ENCODE measurements at regions not wholly inside any gene's neighbourhood (a gene's known extent, or its start where the extent isn't known, plus 50 kb on each side); places are given as distances from the start of the nearest gene placed in this dataset.
"Not testable (repeated sequence)": the region's sequence is repeated elsewhere in the genome, so short reads cannot be mapped to it uniquely, and the experiment has no call there.

DNA sequence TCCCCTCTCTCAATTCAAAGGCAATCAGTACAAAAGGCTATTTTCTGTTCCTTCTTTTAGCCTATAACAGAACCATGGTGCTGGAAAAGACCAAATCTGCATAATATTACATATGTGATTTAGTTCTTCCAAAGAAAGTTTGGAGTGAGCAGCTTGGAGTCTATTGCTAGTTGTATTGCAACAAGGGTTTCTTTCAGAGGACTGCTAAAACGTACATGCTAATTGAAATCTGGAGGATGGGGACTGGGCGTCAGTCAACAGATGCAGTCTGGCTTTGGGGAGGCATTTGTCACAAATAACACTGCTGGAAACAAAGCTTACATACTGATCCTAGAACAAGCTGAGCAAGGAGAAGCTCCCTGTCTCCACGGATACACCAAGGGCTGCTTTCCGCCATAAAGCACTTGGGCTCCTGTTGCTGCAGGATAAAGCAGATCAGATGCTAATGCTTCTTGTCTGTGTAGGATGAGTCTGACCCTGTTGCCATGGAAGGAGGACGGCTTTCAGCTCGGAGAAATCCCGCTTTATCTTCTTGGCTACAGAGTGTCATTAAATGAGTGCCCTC, 883.5 kb downstream of the SORCS1 start:
- DNase-seq = no peak

DNA sequence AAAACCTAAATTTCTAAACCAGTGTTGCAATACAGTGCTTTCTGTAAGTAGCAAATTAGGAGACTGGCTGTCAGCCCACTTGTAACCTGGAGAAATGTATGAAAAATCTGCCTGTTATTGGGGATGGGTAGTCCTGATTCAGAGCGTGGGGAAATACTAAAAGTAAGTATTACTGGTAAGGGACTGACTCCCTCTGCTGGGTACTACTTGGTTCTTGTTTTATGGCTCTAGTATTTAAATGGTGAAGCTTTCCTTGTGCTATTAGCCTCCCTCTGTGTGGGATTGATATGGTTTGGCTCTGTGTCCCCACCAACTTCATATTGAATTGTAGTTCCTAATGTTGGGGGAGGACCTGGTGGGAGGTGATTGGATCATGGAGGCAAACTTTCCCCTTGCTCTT, 886.1 kb downstream of the SORCS1 start:
- no peak for DNase-seq

DNA sequence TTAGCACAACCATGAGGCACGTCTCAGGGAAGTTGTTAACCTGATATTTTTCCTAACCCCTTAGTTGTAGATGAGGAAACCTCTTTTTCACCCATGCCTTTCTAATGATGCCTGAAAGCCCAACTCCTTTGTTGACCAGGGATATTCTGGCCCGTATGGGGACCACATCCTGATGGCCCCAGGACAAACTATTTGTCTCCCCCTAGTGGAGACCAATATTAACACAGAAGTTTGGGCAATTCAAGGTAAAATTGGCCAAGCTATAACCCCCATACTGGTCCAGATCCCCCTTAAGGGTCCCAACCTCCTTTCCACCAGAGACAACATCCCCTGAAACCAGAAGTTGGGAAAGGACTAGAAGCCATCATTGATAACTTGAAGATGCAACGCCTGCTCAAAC, 893.3 kb downstream of the SORCS1 start:
- DNase-seq = no peak

DNA sequence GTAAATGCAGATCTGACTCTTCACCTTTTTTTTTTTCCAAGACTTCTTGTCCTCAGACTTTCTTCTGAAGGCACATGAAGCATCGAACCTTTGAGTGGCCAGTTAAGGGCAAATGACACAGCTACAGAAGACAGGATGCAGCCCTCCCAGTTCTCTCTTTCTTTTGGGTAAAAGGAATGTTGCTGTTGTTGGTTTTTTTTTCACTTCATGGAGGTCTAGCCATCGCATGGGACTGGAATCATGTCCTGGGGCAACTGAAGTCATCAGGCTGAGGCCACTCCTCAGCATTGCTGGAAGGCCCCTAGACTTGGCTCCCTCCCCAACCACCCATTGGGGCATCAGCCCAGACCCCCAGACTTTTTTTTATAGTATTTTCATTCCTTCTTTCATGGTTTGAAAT, 896.5 kb downstream of the SORCS1 start:
- no peak for DNase-seq

DNA sequence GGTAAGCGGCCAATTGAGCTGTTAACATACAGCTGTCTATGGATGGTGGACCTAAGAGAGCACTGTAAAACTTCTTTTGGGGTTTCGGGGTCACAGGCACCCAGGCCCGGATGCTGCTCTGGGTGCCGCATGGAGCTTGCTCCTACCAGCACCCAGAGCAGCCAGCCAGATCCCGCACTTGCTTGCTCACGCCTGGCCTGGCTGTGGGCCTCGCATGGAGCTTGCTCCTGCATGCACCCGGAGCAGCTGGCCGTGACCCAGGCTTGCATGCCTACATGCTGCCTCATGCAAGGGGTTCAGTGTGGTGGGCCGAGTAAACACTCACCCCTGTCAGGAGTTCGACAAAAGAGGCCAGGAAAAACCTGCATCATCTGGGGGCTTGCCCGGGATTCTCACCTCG, 896.9 kb downstream of the SORCS1 start:
- no peak for DNase-seq

DNA sequence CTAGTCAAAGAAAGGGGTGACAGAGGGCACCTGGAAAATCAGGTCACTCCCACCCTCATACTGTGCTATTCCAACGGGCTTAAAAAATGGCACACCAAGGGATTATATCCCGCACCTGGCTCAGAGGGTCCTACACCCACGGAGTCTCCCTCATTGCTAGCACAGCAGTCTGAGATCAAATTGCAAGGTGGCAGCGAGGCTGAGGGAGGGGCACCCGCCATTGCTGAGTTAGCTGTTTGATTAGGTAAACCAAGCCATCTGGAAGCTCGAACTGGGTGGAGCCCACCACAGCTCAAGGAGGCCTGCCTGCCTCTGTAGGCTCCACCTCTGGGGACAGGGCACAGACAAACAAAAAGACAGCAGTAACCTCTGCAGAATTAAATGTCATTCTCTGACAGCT, 907.1 kb downstream of the SORCS1 start:
- not testable (repeated sequence) for DNase-seq

DNA sequence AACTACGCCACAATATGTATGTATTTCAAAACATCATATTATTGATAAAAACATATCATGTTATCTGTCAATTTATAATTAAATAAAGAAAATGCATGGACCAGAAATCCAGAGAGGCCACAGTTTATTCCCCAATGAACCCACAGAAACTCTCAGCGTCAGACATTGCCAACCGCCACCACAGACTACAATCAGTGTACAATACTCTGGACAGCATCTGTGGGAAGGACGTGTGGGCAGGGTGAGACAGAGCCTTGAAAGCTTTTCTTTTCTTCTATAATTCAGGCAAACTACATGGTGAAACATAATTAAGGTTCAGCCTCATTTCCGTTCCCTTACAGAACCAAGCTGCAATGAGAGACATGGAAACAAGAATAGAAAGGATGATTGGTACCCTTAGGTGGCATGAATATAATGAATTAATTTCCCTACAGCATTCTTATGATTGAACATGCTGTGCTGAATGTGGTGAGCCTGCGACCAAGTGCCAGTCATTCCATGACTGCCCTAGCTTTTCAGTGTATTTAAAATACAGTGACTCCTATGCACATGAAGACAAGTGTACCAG, 909.3 kb downstream of the SORCS1 start:
- DNase-seq = no peak

DNA sequence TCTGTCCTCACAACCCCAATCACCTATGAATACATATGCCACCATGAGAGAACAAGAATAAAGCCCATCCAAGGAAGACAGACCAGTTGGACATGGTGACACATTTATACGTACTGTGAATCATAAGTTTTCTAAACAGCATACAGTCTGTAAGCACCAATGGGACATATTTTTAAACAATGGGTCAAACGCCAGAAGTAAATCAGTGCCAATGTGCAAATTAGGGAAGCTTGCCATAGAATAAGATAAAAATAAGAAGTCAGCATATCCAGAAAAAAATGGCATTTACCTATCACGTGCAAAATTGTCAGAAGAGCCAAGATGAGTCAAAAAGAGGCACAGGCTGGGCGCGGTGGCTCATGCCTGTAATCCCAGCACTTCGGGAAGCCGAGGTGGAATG, 910.4 kb downstream of the SORCS1 start:
- no peak for DNase-seq

DNA sequence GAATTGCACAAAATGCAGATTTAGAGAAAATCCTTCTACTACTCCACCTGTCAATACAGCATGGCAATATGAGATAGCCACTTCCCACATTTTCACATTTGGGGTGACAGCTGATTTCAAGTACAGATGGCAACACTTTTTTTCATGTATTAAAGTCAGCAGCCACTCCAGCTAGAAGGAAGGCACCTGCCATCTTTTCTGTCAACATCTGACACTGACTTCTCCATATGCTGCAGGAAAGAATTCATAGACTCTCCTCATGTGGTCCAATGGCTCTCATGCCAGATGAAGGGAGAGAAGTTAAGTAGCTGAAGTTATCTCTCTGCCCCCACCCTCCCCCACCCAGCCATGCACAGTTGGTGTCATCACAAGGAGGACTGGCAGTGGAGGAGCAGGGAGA, 912.0 kb downstream of the SORCS1 start:
- DNase-seq = no peak

DNA sequence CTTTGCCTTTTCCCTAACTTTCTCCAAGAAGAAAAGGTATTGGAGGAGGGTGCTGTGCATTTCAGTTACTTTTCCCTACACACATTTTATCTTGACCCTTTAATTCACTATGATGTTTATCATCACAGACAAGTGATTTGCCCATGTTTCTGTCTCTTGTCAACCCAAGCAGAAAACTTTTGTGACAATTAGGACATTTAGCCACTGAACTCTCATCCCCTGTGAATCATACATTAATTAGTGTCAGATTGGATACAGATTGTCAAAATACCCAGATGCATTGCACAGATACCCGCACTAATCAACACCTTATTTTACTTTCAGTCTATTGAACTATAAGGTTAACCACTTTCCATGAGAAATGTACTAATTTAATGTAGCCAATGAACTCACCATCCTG, 912.9 kb downstream of the SORCS1 start:
- no peak for DNase-seq

DNA sequence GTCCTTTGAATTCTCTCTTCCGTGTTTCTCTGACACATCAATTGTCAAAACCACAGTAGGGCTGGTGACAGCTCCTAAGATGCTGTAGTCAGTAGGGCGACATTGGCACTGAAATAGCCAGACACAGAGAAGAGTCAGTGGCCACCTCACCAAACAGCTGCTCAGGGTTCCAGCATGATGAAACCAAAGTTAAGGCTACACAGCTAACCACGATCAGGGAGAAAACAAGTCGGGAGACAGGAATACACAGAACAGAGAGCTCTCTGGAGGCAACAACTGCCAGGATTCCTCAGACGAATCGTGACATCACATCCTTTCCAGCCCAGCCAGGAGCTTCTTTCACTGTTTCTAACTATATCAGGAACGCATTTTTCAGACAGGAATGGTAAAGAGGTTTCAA, 922.2 kb downstream of the SORCS1 start:
- DNase-seq = no peak

DNA sequence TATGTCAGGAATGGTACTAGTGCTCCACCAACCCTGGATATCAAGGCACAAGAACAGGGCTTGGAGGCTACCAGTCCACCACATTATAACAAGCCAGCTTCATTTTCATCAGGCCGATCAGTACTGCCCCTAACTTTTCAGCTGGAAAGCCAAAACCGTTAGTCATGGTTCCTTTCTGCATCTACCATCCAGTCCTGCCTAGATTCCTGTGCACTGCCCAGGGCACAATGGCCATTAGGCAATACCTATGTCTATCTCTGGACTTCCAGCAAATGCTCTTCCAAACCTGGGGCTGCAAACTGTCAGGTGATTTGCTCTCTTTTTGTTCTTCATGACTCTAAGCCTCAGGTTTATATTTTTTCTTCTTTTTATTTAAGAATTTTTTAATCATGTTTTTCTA, 937.7 kb downstream of the SORCS1 start:
- no peak for DNase-seq

DNA sequence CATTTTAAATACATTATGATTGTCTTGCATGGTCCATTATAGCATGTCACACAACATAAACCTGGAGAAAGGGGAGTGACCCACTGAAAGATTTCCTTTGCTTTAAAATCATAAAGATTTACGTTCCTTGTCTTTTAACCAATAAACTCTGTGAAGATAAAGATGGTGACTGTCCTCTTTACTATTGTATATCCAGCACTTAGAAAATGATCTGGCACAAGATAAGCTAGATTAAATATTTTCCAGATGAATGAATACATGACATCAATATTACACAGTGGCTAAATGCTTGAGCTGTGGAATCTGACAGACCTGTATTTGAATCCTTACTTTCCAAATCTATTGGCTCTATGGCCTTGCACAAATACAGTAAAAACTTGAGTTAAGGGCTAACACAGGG, 938.4 kb downstream of the SORCS1 start:
- no peak for DNase-seq

DNA sequence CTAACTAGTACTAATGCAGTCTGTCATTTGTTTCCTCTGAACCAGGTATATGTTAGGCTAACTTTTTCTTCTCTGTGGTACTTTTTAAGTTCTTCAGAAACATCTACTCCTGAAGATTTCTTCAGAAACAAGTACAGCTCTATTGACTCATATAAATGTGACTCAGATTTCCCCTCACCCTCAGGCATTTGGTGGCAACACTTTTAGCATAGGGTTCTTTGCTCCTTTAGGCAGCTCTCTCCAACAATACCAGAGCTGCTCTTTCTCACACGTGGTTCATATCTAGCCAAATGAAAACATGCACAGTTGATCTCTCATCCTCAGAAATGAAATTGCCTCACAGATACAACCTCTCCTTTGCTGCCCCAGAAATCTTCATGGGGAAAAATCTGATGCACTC, 939.8 kb downstream of the SORCS1 start:
- DNase-seq = no peak

DNA sequence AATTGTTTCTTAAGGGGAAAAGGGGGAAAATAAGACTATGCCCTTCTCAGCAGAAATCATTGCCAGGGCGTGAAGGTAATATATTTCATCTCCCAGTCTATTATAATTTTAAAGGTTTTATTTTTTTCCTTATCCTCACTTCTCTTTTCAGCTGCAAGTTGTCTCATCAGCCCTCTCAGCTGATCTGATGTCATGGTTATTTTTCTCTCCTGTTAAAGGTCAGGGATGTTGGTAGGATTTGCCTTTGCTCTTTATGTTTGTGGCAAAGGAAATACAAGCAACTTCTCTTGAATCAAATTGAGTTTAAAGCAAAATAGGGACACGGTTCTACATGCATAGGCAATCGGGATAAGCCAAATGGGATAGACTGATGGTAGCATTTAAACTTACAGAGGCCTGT, 946.9 kb downstream of the SORCS1 start:
- DNase-seq = no peak

DNA sequence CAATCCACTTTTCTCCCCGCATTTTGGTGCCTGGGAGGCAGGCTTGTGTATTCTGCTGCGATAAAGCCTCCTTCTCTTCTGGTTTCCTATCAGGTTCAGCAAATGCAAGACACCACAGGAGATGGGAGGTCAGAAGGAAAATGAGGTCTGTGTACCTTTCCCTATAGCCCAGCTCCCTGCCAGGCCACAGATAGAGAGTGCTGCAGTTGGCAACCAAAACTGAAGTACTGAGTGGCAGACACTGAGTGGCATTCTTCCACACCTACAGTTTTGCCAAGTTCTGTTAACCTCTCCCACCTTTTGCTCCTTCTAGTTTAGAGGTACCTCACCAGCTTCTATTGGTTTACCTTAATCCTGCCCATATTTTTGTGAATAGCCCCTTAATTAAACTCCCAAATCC, 948.4 kb downstream of the SORCS1 start:
- no peak for DNase-seq

DNA sequence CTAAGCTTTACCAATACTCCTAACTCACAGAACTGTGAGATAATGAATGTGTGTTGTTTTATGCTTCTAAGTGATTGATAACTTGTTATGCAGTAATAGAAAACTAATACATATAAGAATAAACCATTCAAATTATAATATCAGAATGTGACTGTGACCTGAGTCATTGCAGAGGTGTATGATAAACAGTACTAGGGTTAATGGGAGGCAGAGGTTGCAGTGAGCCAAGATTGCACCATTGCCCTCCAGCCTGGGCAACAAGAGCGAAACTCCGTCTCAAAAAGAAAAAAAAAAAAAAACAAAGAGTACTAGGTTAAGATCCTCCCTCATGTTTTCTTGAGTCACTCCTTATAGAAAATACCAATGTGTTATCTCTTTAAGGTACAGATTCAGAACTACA, 950.3 kb downstream of the SORCS1 start:
- no peak for DNase-seq

DNA sequence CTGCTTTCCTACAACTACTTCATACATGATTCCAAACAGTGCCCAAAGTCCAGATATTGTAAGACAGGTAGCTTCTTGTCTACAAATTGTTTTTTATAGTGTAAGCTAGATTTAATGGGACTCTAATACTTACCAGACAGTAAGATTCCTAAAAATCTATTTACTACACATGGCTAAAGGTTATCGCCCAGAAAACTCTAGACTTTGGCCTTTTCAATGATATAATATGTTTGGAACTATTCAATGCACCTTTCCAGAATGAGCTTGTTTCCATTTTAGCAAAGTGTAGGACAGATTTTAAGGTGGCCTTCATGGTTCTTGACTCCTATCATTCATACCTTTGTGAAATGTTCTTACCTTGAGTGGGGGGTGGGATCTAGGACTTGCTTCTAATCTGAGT, 951.0 kb downstream of the SORCS1 start:
- DNase-seq = no peak

DNA sequence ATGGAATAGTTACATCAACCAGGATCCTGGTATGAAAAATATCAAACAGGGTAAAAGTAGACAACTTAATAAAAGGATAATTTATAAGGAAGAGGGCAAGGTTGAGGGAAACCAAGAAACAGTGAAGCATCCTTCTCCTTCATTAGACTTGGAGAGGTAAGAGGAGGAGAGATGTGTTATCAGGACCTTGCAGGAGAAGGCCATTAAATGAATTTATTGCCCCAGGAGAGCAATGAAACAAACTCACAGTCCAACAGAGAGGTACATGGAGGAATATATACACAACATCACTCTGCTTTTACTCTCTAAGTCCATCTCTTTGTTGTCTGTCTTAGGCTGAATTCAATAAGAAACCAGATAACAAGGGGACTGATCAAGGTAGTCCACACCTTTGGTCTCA, 966.2 kb downstream of the SORCS1 start:
- no peak for DNase-seq

DNA sequence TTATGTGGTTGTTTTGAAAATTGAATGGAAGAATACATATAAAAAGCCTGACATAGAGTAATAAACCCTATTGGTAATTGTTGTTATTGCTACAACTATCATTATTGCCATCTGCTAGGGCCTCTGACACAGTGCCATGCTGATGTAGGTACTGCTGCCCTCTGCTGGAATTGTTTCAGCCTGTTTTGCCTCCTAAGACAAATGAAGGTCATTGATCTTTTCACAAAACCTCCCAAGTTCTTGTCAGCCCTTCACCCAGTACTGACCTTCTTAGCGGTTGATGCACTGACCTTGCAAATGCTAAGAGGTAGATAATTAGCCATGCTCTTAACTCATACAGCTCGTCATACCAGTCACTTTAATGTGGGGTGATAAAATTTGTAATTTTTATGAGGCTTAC, 975.2 kb downstream of the SORCS1 start:
- no peak for DNase-seq

DNA sequence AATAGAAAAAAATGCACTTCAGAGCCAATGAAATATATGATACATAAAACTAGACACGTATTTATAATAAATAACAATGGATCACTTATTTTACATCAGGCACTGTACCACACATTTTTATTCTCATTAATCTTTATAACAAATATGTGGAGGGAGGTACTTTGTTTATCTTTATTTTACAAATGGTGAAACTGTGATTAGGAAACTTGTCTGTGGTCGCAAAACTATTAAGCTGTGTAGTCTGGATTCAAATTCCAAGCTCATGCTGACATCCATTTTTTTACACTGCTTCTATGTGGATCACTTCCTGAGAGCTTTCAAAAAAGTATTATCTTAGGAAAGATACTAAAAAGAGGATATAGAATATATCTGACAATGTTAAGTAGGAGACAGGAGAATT, 978.6 kb downstream of the SORCS1 start:
- no peak for DNase-seq

DNA sequence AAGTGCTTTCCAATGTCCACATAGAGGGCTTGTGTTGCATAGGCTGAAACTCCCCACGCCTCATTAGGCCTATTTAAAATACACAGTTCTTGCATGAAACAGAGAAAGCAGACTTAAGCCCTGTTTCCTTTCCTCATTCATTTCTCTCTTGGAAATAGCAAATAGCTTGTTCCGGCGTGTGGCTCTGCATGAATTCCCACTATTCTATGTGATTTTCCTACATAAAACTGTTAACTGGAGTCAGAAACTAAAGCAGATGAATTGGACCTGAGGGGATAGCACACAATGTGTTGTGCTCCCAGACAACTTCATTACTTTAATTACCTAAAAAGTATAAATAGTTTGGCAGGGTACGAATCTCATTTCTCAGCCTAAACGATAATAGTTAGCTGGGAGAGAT, 981.5 kb downstream of the SORCS1 start:
- DNase-seq = no peak

DNA sequence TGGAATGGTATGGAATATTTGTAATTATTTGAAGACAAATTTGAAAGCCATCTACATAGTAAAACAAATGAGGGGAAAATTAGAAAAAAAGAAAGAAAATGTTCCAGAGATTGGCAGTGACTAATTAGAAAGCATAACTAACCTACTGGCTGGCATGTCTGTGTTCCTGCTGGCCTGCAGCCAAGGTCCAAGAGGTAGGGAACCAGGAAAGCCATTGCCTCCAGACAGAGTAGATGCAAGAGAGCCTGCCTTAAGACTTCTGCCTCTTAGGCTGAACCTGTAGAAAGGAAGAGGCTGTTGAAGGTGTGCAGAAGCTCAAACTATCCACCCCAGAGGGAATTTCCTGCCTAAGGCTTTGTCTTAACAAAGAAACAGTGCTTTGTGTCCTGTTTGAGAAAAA, 982.0 kb downstream of the SORCS1 start:
- DNase-seq = no peak

DNA sequence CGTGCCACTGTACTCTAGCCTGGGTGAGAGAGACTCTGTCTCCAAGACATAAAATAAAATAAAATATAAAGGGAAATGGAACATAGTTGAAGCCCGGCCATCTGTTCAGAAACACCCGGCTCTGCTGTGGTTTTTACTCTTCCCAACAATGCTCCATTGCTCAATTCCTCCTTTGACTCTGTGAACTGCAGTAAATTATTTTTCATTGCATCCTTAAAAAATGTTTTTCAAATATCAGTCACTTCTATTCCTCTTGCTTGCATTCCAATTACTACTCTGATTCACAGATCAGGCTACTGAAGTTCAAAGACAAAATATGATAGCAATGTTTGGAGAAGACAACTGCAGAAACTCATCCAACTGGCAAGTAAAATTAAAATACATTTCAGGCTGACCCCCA, 983.0 kb downstream of the SORCS1 start:
- no peak for DNase-seq

DNA sequence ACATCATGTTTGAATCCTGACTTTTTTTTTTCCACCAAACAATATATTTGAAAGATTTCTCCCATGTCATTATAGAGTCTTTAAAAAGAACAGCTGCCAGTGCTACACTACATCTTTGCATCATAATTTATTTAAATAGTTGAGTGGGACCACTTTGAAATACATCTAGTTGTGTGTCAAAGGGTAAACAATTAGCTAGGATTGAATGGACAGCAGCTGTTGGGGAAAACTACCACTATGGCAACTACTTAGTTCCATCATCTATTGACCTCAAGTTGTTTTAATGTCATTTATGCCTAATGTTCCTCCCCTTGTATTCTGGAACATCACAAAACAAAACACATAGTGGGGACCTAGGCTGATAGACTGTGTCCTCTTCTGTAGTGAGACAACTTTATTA, 985.1 kb downstream of the SORCS1 start:
- no peak for DNase-seq

All from GDM1 (cell line).